Fibroblast of lung (primary cell): ENCODE measurements at regions not wholly inside any gene's neighbourhood (a gene's known extent, or its start where the extent isn't known, plus 50 kb on each side); places are given as distances from the start of the nearest gene placed in this dataset.

ENCODE experiments used
- CTCF ChIP-seq, 2 donors: IDR thresholded peaks in 1 of 2; conservative IDR thresholded peaks in 1 of 2; 1 replicate in 1 of 2; 2 replicates in 1 of 2; pipeline ENCODE4 v1.5.1; 2011 to 2012; ENCODE audit warnings: low read length in 2 of 2, control low read depth in 1 of 2, inconsistent platforms in 1 of 2, low read depth in 1 of 2, mild to moderate bottlenecking in 1 of 2
- EZH2 ChIP-seq: IDR thresholded peaks from 2 replicates; pipeline ENCODE4 v1.5.1; 2012; ENCODE audit warnings: low read length, control low read depth, mild to moderate bottlenecking; ENCODE audit errors: missing control alignments

- TF ChIP-seq CTCF (conservative IDR thresholded peaks at IDR 0.05 in 1 of 2, IDR thresholded peaks at IDR 0.05 in 1 of 2; ENCODE audit: low read depth in 1 of 2, low read length in 2 of 2) (no peak), EZH2 (no peak)
Observed at GRCh38 chr12:92541731-92542130, 161.1 kb upstream of the PLEKHG7 start.
